Uterus (tissue), 3 donors: ENCODE measurements at regions not wholly inside any gene's neighbourhood (a gene's known extent, or its start where the extent isn't known, plus 50 kb on each side); places are given as distances from the start of the nearest gene placed in this dataset.
"Not testable (repeated sequence)": the region's sequence is repeated elsewhere in the genome, so short reads cannot be mapped to it uniquely, and the experiment has no call there.

Source experiments
- DNase-seq, 2 donors: peaks; one replicate each; pipeline ENCODE4 v3.0.0-alpha.2; 2019 to 2020
- H3K27ac ChIP-seq, 2 donors: fragments of 200-600 bp; sonication (generic); 1 replicate in 1 of 2; 2 replicates in 1 of 2; pipeline ENCODE4 v1.5.1; 2016 to 2018
- H3K27me3 ChIP-seq, 2 donors: fragments of 200-600 bp; sonication (generic); one replicate each; pipeline ENCODE4 v1.5.1; 2018 to 2019; ENCODE audit warnings: control low read depth in 1 of 2
- H3K36me3 ChIP-seq, 2 donors: fragments of 200-600 bp; sonication (generic); one replicate each; pipeline ENCODE4 v1.5.1; 2019; ENCODE audit warnings: control low read depth in 1 of 2
- H3K4me1 ChIP-seq, 2 donors: fragments of 200-600 bp; sonication (generic); one replicate each; pipeline ENCODE4 v1.5.1; 2018 to 2019; ENCODE audit warnings: control low read depth in 1 of 2
- H3K4me3 ChIP-seq, 2 donors: fragments of 200-600 bp; sonication (generic); 1 replicate in 1 of 2; 2 replicates in 1 of 2; pipeline ENCODE4 v1.5.1; 2018 to 2019; ENCODE audit warnings: mild to moderate bottlenecking in 1 of 2
- H3K9me3 ChIP-seq, 2 donors: fragments of 200-600 bp; sonication (generic); one replicate each; pipeline ENCODE4 v1.5.1; 2019; ENCODE audit warnings: control low read depth in 1 of 2
- CTCF ChIP-seq, 4 experiments: fragments of 200-600 bp in 2 of 4; fragments of 450-650 bp in 2 of 4; sonication (generic) in 2 of 4; IDR thresholded peaks; one replicate each; pipeline ENCODE4 v1.5.1; 2016 to 2019; ENCODE audit warnings: antibody characterized with exemption in 4 of 4, mild to moderate bottlenecking in 2 of 4, moderate library complexity in 1 of 4
- POLR2A ChIP-seq, 2 donors: fragments of 450-650 bp; IDR thresholded peaks; one replicate each; pipeline ENCODE4 v1.6.1; 2016; ENCODE audit warnings: antibody characterized with exemption in 2 of 2, mild to moderate bottlenecking in 1 of 2, moderate library complexity in 1 of 2
- intact Hi-C: fragments of 100-400 bp; cut with DNase I; formaldehyde crosslinking; loops from one replicate; pipeline ENCODE4 v1.15.1; 2023; ENCODE audit warnings: low total_unique reads
- donor health status: DM: yes; HTN: yes; CAD: no.

- no peaks in the 10 kb centered on the region for H3K4me1 ChIP-seq
- DNase-seq = no peak
- no peak overlapping the region for H3K4me3 ChIP-seq
- H3K27me3 ChIP-seq = no peaks in the 10 kb centered on the region
- intact Hi-C loops = no loop called here
- TF ChIP-seq CTCF (IDR thresholded peaks at IDR 0.05) (no peak), POLR2A (IDR thresholded peaks at IDR 0.05) (no peak)
- H3K36me3 ChIP-seq = no peaks in the 10 kb centered on the region
- H3K27ac ChIP-seq = no peak overlapping the region
- no peaks in the 10 kb centered on the region for H3K9me3 ChIP-seq
Measured at GRCh38 chr21:17697473-17697872, 84.8 kb upstream of the BTG3 start.

- H3K27ac ChIP-seq, H3K4me3 ChIP-seq, DNase-seq, H3K27me3 ChIP-seq, intact Hi-C loops, H3K9me3 ChIP-seq, H3K36me3 ChIP-seq, H3K4me1 ChIP-seq: not testable (repeated sequence)
Measured at GRCh38 chr21:17694416-17694815, 81.7 kb upstream of the BTG3 start.

- TF ChIP-seq POLR2A (IDR thresholded peaks at IDR 0.05) = no peak
- TF ChIP-seq CTCF (IDR thresholded peaks at IDR 0.05) = no peak
- intact Hi-C loops = no loop called here
- H3K36me3 ChIP-seq = no peaks in the 10 kb centered on the region
Measured at GRCh38 chr21:17693801-17694200, 81.1 kb upstream of the BTG3 start.

DNA sequence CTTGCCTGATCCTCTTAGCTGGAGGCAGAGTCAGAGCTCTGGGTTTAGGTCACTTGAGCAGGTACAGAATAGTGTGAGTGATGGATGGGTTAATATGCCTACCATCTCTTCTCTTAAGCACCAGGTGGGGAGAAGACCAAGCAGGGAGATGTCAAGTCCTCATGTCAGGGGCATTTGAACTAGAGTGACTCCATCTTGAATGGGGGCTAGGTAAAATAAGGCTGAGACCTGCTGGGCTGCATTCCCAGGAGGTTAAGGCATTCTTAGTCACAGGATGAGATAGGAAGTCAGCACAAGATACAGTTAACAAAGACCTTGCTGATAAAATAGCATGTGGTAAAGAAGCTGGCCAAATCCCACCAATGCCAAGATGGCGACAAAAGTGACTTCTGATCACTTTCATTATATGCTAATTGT lies 77.4 kb upstream of the BTG3 start:
- TF ChIP-seq POLR2A (IDR thresholded peaks at IDR 0.05) (no peak), CTCF (IDR thresholded peaks at IDR 0.05) (no peak)
- H3K27me3 ChIP-seq = no peaks in the 10 kb centered on the region
- H3K4me3 ChIP-seq = no peak overlapping the region
- peak overlapping the region; percentile 79 for H3K27ac ChIP-seq
- H3K9me3 ChIP-seq = no peaks in the 10 kb centered on the region
- H3K4me1 ChIP-seq = no peaks in the 10 kb centered on the region
- DNase-seq = no peak
- intact Hi-C loops = no loop called here
- no peaks in the 10 kb centered on the region for H3K36me3 ChIP-seq

More at GRCh38 chr21:17693801-17694200, 81.1 kb upstream of the BTG3 start:
- DNase-seq = no peak
- Histone ChIP-seq H3K4me3 (no peak overlapping the region), H3K27me3 (no peaks in the 10 kb centered on the region), H3K9me3 (no peaks in the 10 kb centered on the region), H3K27ac (no peak overlapping the region), H3K4me1 (no peaks in the 10 kb centered on the region)

GRCh38 chr21:17688912-17689874 lies 76.5 kb upstream of the BTG3 start:
- H3K4me1 ChIP-seq = no peaks in the 10 kb centered on the region
- H3K27me3 ChIP-seq = no peaks in the 10 kb centered on the region
- no peak overlapping the region for H3K4me3 ChIP-seq
- H3K27ac ChIP-seq = peak overlapping the region; percentile 79
- H3K36me3 ChIP-seq = no peaks in the 10 kb centered on the region
- TF ChIP-seq POLR2A (IDR thresholded peaks at IDR 0.05) = no peak
- no peak for TF ChIP-seq CTCF (IDR thresholded peaks at IDR 0.05)
- peak; percentile 85 to 90 for DNase-seq
- H3K9me3 ChIP-seq = no peaks in the 10 kb centered on the region
- intact Hi-C loops = loop anchor here (10.0 kb wide), 1 partner anchor 216 kb away; no protein-coding TSS in a partner anchor
